ENCODE measurements at regions not wholly inside any gene's neighbourhood (a gene's known extent, or its start where the extent isn't known, plus 50 kb on each side); places are given as distances from the start of the nearest gene placed in this dataset.
A peak's percentile ranks its signal among the peaks of the same experiment; 100 is the strongest.
"Not testable (repeated sequence)": the region's sequence is repeated elsewhere in the genome, so short reads cannot be mapped to it uniquely, and the experiment has no call there.

- DNase-seq: peak; percentile 71
Observed at GRCh38 chr1:102497810-102498209, 501.1 kb upstream of the OLFM3 start.

- no peak for DNase-seq
Observed at GRCh38 chr1:102472520-102472919, 475.8 kb upstream of the OLFM3 start.

- DNase-seq: no peak
Observed at GRCh38 chr1:102470767-102471166, 474.0 kb upstream of the OLFM3 start.

- no peak for DNase-seq
Observed at GRCh38 chr1:102466487-102466886, 469.8 kb upstream of the OLFM3 start.

GRCh38 chr1:102463328-102463727 lies 466.6 kb upstream of the OLFM3 start:
- no peak for DNase-seq

GRCh38 chr1:102442317-102442716 lies 445.6 kb upstream of the OLFM3 start:
- DNase-seq: not testable (repeated sequence)

GRCh38 chr1:102435483-102435882 lies 438.8 kb upstream of the OLFM3 start:
- DNase-seq: no peak

GRCh38 chr1:102434421-102434820 lies 437.7 kb upstream of the OLFM3 start:
- DNase-seq: peak; percentile 88

- no peak for DNase-seq
Observed at GRCh38 chr1:102431253-102431652, 434.5 kb upstream of the OLFM3 start.

GRCh38 chr1:102420034-102420433 lies 423.3 kb upstream of the OLFM3 start:
- peak; percentile 69 for DNase-seq
